NT2/D1 (cell line): ENCODE measurements at regions not wholly inside any gene's neighbourhood (a gene's known extent, or its start where the extent isn't known, plus 50 kb on each side); places are given as distances from the start of the nearest gene placed in this dataset.

Experiments used
- SUZ12 ChIP-seq: IDR thresholded peaks from 2 replicates; pipeline ENCODE4 v1.6.1; 2011; ENCODE audit not compliant: insufficient read length, insufficient read depth; ENCODE audit errors: extremely low read depth
- YY1 ChIP-seq: IDR thresholded peaks from 2 replicates; pipeline ENCODE4 v1.6.1; 2011; ENCODE audit not compliant: insufficient read length, insufficient read depth

DNA sequence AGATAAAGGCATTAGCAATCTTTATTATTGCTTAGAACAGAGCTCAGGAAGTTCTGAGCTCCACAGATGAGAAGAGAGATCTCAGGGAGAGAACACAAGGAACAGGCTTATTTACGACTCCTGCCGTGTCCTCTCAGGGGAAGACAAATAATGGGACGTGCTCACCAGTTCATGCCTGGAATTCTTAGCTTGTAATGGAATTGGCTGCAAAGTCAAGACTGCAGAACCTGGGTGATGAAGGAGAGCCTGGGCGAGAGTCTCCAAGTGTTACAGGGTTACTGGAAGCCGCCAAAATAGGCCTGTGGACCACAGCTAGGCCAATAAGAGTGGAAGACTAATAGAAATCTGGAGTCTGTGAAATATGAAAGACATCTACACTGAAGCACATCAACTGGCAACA, 174.5 kb upstream of the ADAMTSL1 start:
- TF ChIP-seq YY1 (no peak), SUZ12 (no peak)
